HCT116 (cell line): ENCODE measurements at regions not wholly inside any gene's neighbourhood (a gene's known extent, or its start where the extent isn't known, plus 50 kb on each side); places are given as distances from the start of the nearest gene placed in this dataset.

Source experiments
- ATAC-seq: fragments of 200-7000 bp; cut with Tn5 transposase; 2 replicates; pipeline ENCODE4 v1.9.1; 2020; ENCODE audit warnings: mild to moderate bottlenecking, moderate library complexity
- BruUV-seq: library from RNA; stranded (reverse); fragments of 400-500 nt; replicated peaks from 2 replicates; lab custom pipeline; 2021; lab: Mats Ljungman, UMichigan
- CTCF ChIA-PET: fragments of 300-600 bp; sonication (Branson Sonifier 250); formaldehyde crosslinking; loops from one replicate; lab custom pipeline; 2021; ENCODE audit warnings: antibody characterized with exemption; lab: Charles Lee
- POLR2A ChIA-PET: fragments of 300-600, 350-600 bp; sonication (Branson Sonifier 250); formaldehyde crosslinking; loops from one replicate; lab custom pipeline; 2021; ENCODE audit warnings: antibody characterized with exemption; lab: Charles Lee
- RAD21 ChIA-PET, 2 experiments: fragments of 300-600 bp; sonication (Branson Sonifier 250); formaldehyde crosslinking; loops; one replicate each; lab custom pipeline; 2023; ENCODE audit warnings: low total read pairs in 2 of 2; ENCODE audit not compliant: uncharacterized antibody in 2 of 2, unreplicated experiment in 2 of 2, low non-redundant PET in 1 of 2; lab: Charles Lee
- DNase-seq: peaks from one replicate; pipeline ENCODE4 v3.0.0-alpha.2; 2010; ENCODE audit warnings: low read depth, low spot score
- H2AFZ ChIP-seq: fragments of 200-600 bp; shearing (Covaris generic), sonication (generic); 2 replicates; pipeline ENCODE4 v1.6.1; 2017; ENCODE audit warnings: low read depth, mixed run types, mixed read lengths, antibody characterized with exemption, low read length; ENCODE audit not compliant: poor library complexity, severe bottlenecking
- H3K27ac ChIP-seq: 2 replicates; pipeline ENCODE4 v1.5.1; 2012; ENCODE audit warnings: low read depth, low read length
- H3K27me3 ChIP-seq: fragments of 200-600 bp; sonication (generic); 2 replicates; pipeline ENCODE4 v1.6.1; 2016; ENCODE audit warnings: mixed run types, low read length, mixed read lengths; ENCODE audit not compliant: insufficient read depth
- H3K36me3 ChIP-seq, 2 experiments: fragments of 200-500 bp in 1 of 2; fragments of 200-600 bp in 1 of 2; sonication (Bioruptor generic) in 1 of 2; sonication (generic) in 1 of 2; 2 replicates each; pipeline versions ENCODE4 v1.5.1 to v1.6.1; 2014 to 2016; ENCODE audit warnings: low read length in 2 of 2, inconsistent platforms in 1 of 2, mixed read lengths in 1 of 2, mixed run types in 1 of 2; ENCODE audit not compliant: insufficient read depth in 2 of 2, control insufficient read depth in 1 of 2
- H3K4me1 ChIP-seq, 2 experiments: fragments of 200-600 bp in 1 of 2; sonication (generic) in 1 of 2; 2 replicates each; pipeline versions ENCODE4 v1.5.1 to v1.6.1; 2012 to 2017; ENCODE audit warnings: low read length in 2 of 2, inconsistent platforms in 1 of 2, mild to moderate bottlenecking in 1 of 2, mixed read lengths in 1 of 2, mixed run types in 1 of 2, moderate library complexity in 1 of 2; ENCODE audit not compliant: insufficient read depth in 2 of 2, control insufficient read depth in 1 of 2
- H3K4me2 ChIP-seq: fragments of 200-600 bp; sonication (generic); 2 replicates; pipeline ENCODE4 v1.6.1; 2017; ENCODE audit warnings: mixed run types, low read length, mixed read lengths
- H3K4me3 ChIP-seq, 2 experiments: fragments of 200-600 bp in 1 of 2; sonication (generic) in 1 of 2; replicated peaks in 1 of 2; 2 replicates each; pipeline ENCODE4 v1.5.1; 2011 to 2016; ENCODE audit warnings: low read length in 2 of 2, control low read depth in 1 of 2, low read depth in 1 of 2, mild to moderate bottlenecking in 1 of 2, mixed read lengths in 1 of 2, mixed run types in 1 of 2
- H3K79me2 ChIP-seq: fragments of 200-600 bp; sonication (generic); 2 replicates; pipeline ENCODE4 v1.6.1; 2017; ENCODE audit warnings: mild to moderate bottlenecking, mixed run types, low read length, moderate library complexity, mixed read lengths; ENCODE audit not compliant: insufficient read depth
- H3K9ac ChIP-seq: fragments of 200-600 bp; sonication (generic); 2 replicates; pipeline ENCODE4 v1.6.1; 2016; ENCODE audit warnings: low read length, mixed read lengths
- H3K9me2 ChIP-seq: fragments of 200-600 bp; sonication (generic), shearing (Covaris generic); 2 replicates; pipeline ENCODE4 v1.6.1; 2017; ENCODE audit warnings: mixed run types, mild to moderate bottlenecking, moderate library complexity; ENCODE audit not compliant: insufficient read depth
- H3K9me3 ChIP-seq, 2 experiments: fragments of 200-500 bp in 1 of 2; fragments of 200-600 bp in 1 of 2; sonication (Bioruptor generic) in 1 of 2; sonication (generic) in 1 of 2; 2 replicates each; pipeline ENCODE4 v1.6.1; 2014 to 2017; ENCODE audit warnings: low read length in 2 of 2, mixed read lengths in 2 of 2, inconsistent platforms in 1 of 2, low read depth in 1 of 2, mild to moderate bottlenecking in 1 of 2, mixed run types in 1 of 2, moderate library complexity in 1 of 2; ENCODE audit not compliant: control insufficient read depth in 1 of 2, insufficient read depth in 1 of 2
- H4K20me1 ChIP-seq: fragments of 200-600 bp; sonication (generic), shearing (Covaris generic); 2 replicates; pipeline ENCODE4 v1.6.1; 2017; ENCODE audit warnings: mixed run types, mild to moderate bottlenecking, moderate library complexity; ENCODE audit not compliant: insufficient read depth
- CBX3 ChIP-seq: IDR thresholded peaks from 2 replicates; pipeline ENCODE4 v1.6.1; 2012; ENCODE audit warnings: low read depth
- POLR2A ChIP-seq: IDR thresholded peaks from 2 replicates; pipeline ENCODE4 v1.7.0; 2011; ENCODE audit warnings: borderline replicate concordance; ENCODE audit not compliant: insufficient read depth, insufficient read length; ENCODE audit errors: extremely low read depth
- TCF7L2 ChIP-seq: IDR thresholded peaks from 2 replicates; pipeline ENCODE4 v1.7.0; 2011; ENCODE audit warnings: borderline replicate concordance, inconsistent platforms; ENCODE audit not compliant: insufficient read depth, insufficient read length; ENCODE audit errors: extremely low read depth
- intact Hi-C: fragments of 100-400 bp; cut with micrococcal nuclease; formaldehyde crosslinking; loops from 2 replicates; pipeline ENCODE4 v1.10.0; 2022
- TF ChIP-seq, protein P1 (sequence below): IDR thresholded peaks from 2 replicates; pipeline ENCODE4 v1.6.1; 2012; ENCODE audit warnings: low read depth

DNA sequence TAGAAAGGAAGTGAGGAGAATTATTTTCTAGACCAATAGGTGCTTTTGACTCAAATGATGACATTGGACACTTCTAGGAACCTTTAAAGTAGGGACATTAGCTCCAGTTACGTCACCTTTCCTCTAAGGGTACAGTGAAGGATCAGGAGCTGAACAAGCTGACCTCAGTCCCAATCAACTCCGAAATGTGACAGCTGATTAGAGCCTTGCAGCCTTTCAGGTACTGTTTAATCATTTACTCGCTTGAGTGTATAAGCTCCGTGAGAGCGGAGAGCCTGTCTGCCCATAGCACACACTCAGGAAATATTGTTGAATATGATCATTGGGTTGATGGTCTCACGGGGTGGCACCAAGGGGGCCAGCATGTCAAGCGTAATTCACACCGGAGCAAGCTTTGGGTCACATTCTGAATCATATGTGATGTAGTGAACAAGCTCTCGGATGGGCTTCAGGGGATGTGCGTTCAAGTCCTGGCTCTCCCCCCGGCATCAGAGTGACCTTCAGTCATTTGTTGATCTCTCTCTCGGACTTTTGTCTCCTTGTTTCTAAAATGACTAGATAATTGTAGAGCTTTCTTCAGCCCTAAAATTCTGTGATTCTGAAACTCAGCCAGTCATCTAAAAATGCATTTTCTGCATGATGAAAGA is 141.9 kb downstream of the ZIC5 start:
- POLR2A ChIA-PET: no interaction called here

More for the DNA sequence above, 141.9 kb downstream of the ZIC5 start:
- Histone ChIP-seq H3K27me3 (no peaks in the 10 kb centered on the region), H3K9me3 (no peaks in the 10 kb centered on the region), H4K20me1 (no peaks in the 10 kb centered on the region), H3K36me3 (no peaks in the 10 kb centered on the region), H2AFZ (no peak overlapping the region), H3K79me2 (no peaks in the 10 kb centered on the region), H3K9me2 (no peaks in the 10 kb centered on the region), H3K27ac (no peak overlapping the region), H3K4me2 (no peak overlapping the region), H3K9ac (no peak overlapping the region), H3K4me1 (peaks cover 0 to 6% of the 10 kb centered on the region in 2 experiments; a peak in 1 of 4 replicates), H3K4me3 (no peak overlapping the region)
- BruUV-seq: no TSS peak
- ATAC-seq: no peak
- TF ChIP-seq, protein P1, sequence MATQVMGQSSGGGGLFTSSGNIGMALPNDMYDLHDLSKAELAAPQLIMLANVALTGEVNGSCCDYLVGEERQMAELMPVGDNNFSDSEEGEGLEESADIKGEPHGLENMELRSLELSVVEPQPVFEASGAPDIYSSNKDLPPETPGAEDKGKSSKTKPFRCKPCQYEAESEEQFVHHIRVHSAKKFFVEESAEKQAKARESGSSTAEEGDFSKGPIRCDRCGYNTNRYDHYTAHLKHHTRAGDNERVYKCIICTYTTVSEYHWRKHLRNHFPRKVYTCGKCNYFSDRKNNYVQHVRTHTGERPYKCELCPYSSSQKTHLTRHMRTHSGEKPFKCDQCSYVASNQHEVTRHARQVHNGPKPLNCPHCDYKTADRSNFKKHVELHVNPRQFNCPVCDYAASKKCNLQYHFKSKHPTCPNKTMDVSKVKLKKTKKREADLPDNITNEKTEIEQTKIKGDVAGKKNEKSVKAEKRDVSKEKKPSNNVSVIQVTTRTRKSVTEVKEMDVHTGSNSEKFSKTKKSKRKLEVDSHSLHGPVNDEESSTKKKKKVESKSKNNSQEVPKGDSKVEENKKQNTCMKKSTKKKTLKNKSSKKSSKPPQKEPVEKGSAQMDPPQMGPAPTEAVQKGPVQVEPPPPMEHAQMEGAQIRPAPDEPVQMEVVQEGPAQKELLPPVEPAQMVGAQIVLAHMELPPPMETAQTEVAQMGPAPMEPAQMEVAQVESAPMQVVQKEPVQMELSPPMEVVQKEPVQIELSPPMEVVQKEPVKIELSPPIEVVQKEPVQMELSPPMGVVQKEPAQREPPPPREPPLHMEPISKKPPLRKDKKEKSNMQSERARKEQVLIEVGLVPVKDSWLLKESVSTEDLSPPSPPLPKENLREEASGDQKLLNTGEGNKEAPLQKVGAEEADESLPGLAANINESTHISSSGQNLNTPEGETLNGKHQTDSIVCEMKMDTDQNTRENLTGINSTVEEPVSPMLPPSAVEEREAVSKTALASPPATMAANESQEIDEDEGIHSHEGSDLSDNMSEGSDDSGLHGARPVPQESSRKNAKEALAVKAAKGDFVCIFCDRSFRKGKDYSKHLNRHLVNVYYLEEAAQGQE: no peak
- no peak for TF ChIP-seq CBX3
- no peak for TF ChIP-seq POLR2A
- no peak for TF ChIP-seq TCF7L2
- RAD21 ChIA-PET: no interaction called here
- intact Hi-C loops: no loop called here
- DNase-seq: no peak
- CTCF ChIA-PET: no interaction called here
